Endothelial cell of umbilical vein (primary cell): ENCODE measurements at regions not wholly inside any gene's neighbourhood (a gene's known extent, or its start where the extent isn't known, plus 50 kb on each side); places are given as distances from the start of the nearest gene placed in this dataset.

Source experiments
- BruUV-seq: library from RNA; stranded (reverse); fragments of 400-500 nt; replicated peaks from 2 replicates; lab custom pipeline; 2021; lab: Mats Ljungman, UMichigan
- CTCF ChIA-PET: fragments of 300-600, 350-600 bp; sonication (Branson Sonifier 250); formaldehyde crosslinking; loops from one replicate; lab custom pipeline; 2021; ENCODE audit warnings: antibody characterized with exemption, inconsistent platforms; lab: Charles Lee
- POLR2A ChIA-PET: fragments of 300-600, 350-600 bp; sonication (Branson Sonifier 250); formaldehyde crosslinking; loops from one replicate; lab custom pipeline; 2021; ENCODE audit warnings: antibody characterized with exemption, inconsistent platforms; lab: Charles Lee
- DNase-seq: peaks from one replicate; pipeline ENCODE4 v3.0.0-alpha.2; 2011; ENCODE audit warnings: low read depth, low spot score
- FAIRE-seq: peaks from 2 replicates; lab custom pipeline; 2011; peaks lifted over from hg19 to GRCh38; lab: Jason Lieb, UNC
- H2AFZ ChIP-seq: 2 replicates; pipeline ENCODE4 v1.6.0; 2012; ENCODE audit warnings: low read depth, low read length, control low read depth, inconsistent platforms
- H3K27ac ChIP-seq: 2 replicates; pipeline ENCODE4 v1.5.1; 2011; ENCODE audit warnings: low read depth, mild to moderate bottlenecking, control low read depth, low read length, moderate library complexity; ENCODE audit not compliant: insufficient read depth
- H3K27me3 ChIP-seq, 2 experiments: 2 replicates each; pipeline versions ENCODE4 v1.6.0 to v1.6.1; 2011; ENCODE audit warnings: low read length in 2 of 2, mixed read lengths in 1 of 2; ENCODE audit not compliant: control insufficient read depth in 2 of 2, insufficient read depth in 2 of 2
- H3K36me3 ChIP-seq, 2 experiments: 2 replicates in 1 of 2; 3 replicates in 1 of 2; pipeline ENCODE4 v1.5.1; 2011; ENCODE audit warnings: low read length in 2 of 2, mild to moderate bottlenecking in 1 of 2, moderate library complexity in 1 of 2; ENCODE audit not compliant: control insufficient read depth in 2 of 2, insufficient read depth in 2 of 2; ENCODE audit errors: extremely low read depth in 1 of 2
- H3K4me1 ChIP-seq: 3 replicates; pipeline ENCODE4 v1.5.1; 2011; ENCODE audit warnings: mild to moderate bottlenecking, low read length; ENCODE audit not compliant: control insufficient read depth, insufficient read depth; ENCODE audit errors: extremely low read depth
- H3K4me2 ChIP-seq: 2 replicates; pipeline ENCODE4 v1.6.1; 2011; ENCODE audit warnings: low read length, control low read depth, mixed read lengths; ENCODE audit not compliant: insufficient read depth
- H3K4me3 ChIP-seq, 3 experiments: fragments of 200-600 bp in 1 of 3; sonication (generic), shearing (Covaris generic) in 1 of 3; replicated peaks in 1 of 3; 2 replicates each; pipeline ENCODE4 v1.5.1; 2011 to 2016; ENCODE audit warnings: control low read depth in 3 of 3, low read length in 3 of 3, mild to moderate bottlenecking in 2 of 3, inconsistent platforms in 1 of 3, low read depth in 1 of 3, moderate library complexity in 1 of 3; ENCODE audit not compliant: insufficient read depth in 1 of 3
- H3K79me2 ChIP-seq: 2 replicates; pipeline ENCODE4 v1.6.0; 2012; ENCODE audit warnings: low read length, inconsistent platforms; ENCODE audit not compliant: control insufficient read depth, insufficient read depth
- H3K9ac ChIP-seq: replicated peaks from 2 replicates; pipeline ENCODE3; 2011; ENCODE audit warnings: low read length, control low read depth; ENCODE audit not compliant: insufficient read depth; ENCODE audit errors: extremely low read depth
- H3K9me1 ChIP-seq: replicated peaks from 3 replicates; pipeline ENCODE4 v1.6.0; 2011; ENCODE audit warnings: mild to moderate bottlenecking, low read length; ENCODE audit not compliant: control insufficient read depth, insufficient read depth; ENCODE audit errors: extremely low read depth
- H3K9me3 ChIP-seq: replicated peaks from 2 replicates; pipeline ENCODE4 v1.5.1; 2012; ENCODE audit warnings: low read length, inconsistent platforms; ENCODE audit not compliant: control insufficient read depth, insufficient read depth
- H4K20me1 ChIP-seq: replicated peaks from 2 replicates; pipeline ENCODE3; 2011; ENCODE audit warnings: mild to moderate bottlenecking, low read length; ENCODE audit not compliant: control insufficient read depth, insufficient read depth; ENCODE audit errors: extremely low read depth
- CTCF ChIP-seq, 2 donors: IDR thresholded peaks; 1 replicate in 1 of 2; 2 replicates in 1 of 2; pipeline ENCODE4 v1.5.1; 2011; ENCODE audit warnings: low read length in 2 of 2, mild to moderate bottlenecking in 2 of 2, moderate library complexity in 2 of 2, control low read depth in 1 of 2, inconsistent platforms in 1 of 2, low read depth in 1 of 2; ENCODE audit not compliant: insufficient read depth in 1 of 2; ENCODE audit errors: extremely low read depth in 1 of 2
- EZH2 ChIP-seq: IDR thresholded peaks from 2 replicates; pipeline ENCODE4 v1.6.1; 2012; ENCODE audit warnings: borderline replicate concordance, low read depth, mild to moderate bottlenecking, moderate library complexity, low read length, inconsistent platforms; ENCODE audit not compliant: severe bottlenecking
- FOS ChIP-seq: IDR thresholded peaks from 2 replicates; pipeline ENCODE4 v1.6.1; 2011; ENCODE audit warnings: mild to moderate bottlenecking, low read length, moderate library complexity, borderline replicate concordance; ENCODE audit not compliant: insufficient read depth
- GATA2 ChIP-seq: IDR thresholded peaks from 2 replicates; pipeline ENCODE4 v1.7.0; 2011; ENCODE audit warnings: low read depth, mild to moderate bottlenecking, moderate library complexity, mixed read lengths, low read length; ENCODE audit not compliant: insufficient read length, insufficient read depth
- JUN ChIP-seq: IDR thresholded peaks from 2 replicates; pipeline ENCODE4 v1.6.1; 2011; ENCODE audit warnings: borderline replicate concordance, low read depth; ENCODE audit not compliant: insufficient read length, insufficient read depth
- MAX ChIP-seq: IDR thresholded peaks from 2 replicates; pipeline ENCODE4 v1.6.1; 2011; ENCODE audit not compliant: insufficient read depth, insufficient read length
- MYC ChIP-seq: IDR thresholded peaks from one replicate; pipeline ENCODE4 v1.6.1; 2011; ENCODE audit warnings: mild to moderate bottlenecking, low read depth, low read length
- POLR2A ChIP-seq: IDR thresholded peaks from 2 replicates; pipeline ENCODE4 v1.6.1; 2012; ENCODE audit warnings: low read depth, mild to moderate bottlenecking, control low read depth, low read length
- POLR2AphosphoS5 ChIP-seq: IDR thresholded peaks from 2 replicates; pipeline ENCODE4 v1.6.1; 2012; ENCODE audit warnings: low read depth, mild to moderate bottlenecking, control low read depth, low read length, moderate library complexity; ENCODE audit not compliant: insufficient read depth
- dilution Hi-C: fragments of 300-500 bp; cut with MboI; formaldehyde crosslinking; loops from one replicate; pipeline ENCODE4 v1.15.0; 2019; ENCODE audit warnings: low sequenced_read_pairs; ENCODE audit not compliant: extremely low pct_ligation_motif_present
- intact Hi-C: fragments of 100-400 bp; cut with micrococcal nuclease; formaldehyde crosslinking; loops from one replicate; pipeline ENCODE4 v1.10.0; 2022

GRCh38 chr14:38430522-38430921, 174.6 kb upstream of the CLEC14A start:
- Histone ChIP-seq H3K4me2 (no peak overlapping the region), H3K4me1 (no peaks in the 10 kb centered on the region), H4K20me1 (no peaks in the 10 kb centered on the region), H3K79me2 (no peaks in the 10 kb centered on the region), H3K4me3 (no peak overlapping the region), H3K9me3 (no peaks in the 10 kb centered on the region), H3K27me3 (no peaks in the 10 kb centered on the region), H3K9ac (no peak overlapping the region), H3K9me1 (no peaks in the 10 kb centered on the region), H3K27ac (no peak overlapping the region), H2AFZ (no peak overlapping the region), H3K36me3 (no peaks in the 10 kb centered on the region)
- intact Hi-C loops, result no loop called here
- ChIA-PET POLR2A (no interaction called here), CTCF (interaction anchor here (1.0 to 2.4 kb wide), 4 partner anchors 8 to 120 kb away, joined by 3 to 5 read pairs (median 4); no protein-coding TSS in a partner anchor)
- FAIRE-seq (no peak), DNase-seq (no peak)
- TF ChIP-seq POLR2AphosphoS5 (no peak), FOS (no peak), MAX (no peak), EZH2 (no peak), GATA2 (no peak), POLR2A (no peak), CTCF (IDR thresholded peaks at IDR 0.05; ENCODE audit: extremely low read depth in 1 of 2, insufficient read depth in 1 of 2, low read depth in 1 of 2, low read length in 2 of 2) (no peak), MYC (no peak), JUN (no peak)
- BruUV-seq, result no TSS peak
- dilution Hi-C loops, result no loop called here
